HCT116 (cell line): ENCODE measurements at regions not wholly inside any gene's neighbourhood (a gene's known extent, or its start where the extent isn't known, plus 50 kb on each side); places are given as distances from the start of the nearest gene placed in this dataset.

Source experiments
- ATAC-seq: fragments of 200-7000 bp; cut with Tn5 transposase; 2 replicates; pipeline ENCODE4 v1.9.1; 2020; ENCODE audit warnings: mild to moderate bottlenecking, moderate library complexity
- BruUV-seq: library from RNA; stranded (reverse); fragments of 400-500 nt; replicated peaks from 2 replicates; lab custom pipeline; 2021; lab: Mats Ljungman, UMichigan
- CTCF ChIA-PET: fragments of 300-600 bp; sonication (Branson Sonifier 250); formaldehyde crosslinking; loops from one replicate; lab custom pipeline; 2021; ENCODE audit warnings: antibody characterized with exemption; lab: Charles Lee
- POLR2A ChIA-PET: fragments of 300-600, 350-600 bp; sonication (Branson Sonifier 250); formaldehyde crosslinking; loops from one replicate; lab custom pipeline; 2021; ENCODE audit warnings: antibody characterized with exemption; lab: Charles Lee
- RAD21 ChIA-PET, 2 experiments: fragments of 300-600 bp; sonication (Branson Sonifier 250); formaldehyde crosslinking; loops; one replicate each; lab custom pipeline; 2023; ENCODE audit warnings: low total read pairs in 2 of 2; ENCODE audit not compliant: uncharacterized antibody in 2 of 2, unreplicated experiment in 2 of 2, low non-redundant PET in 1 of 2; lab: Charles Lee
- DNase-seq: peaks from one replicate; pipeline ENCODE4 v3.0.0-alpha.2; 2010; ENCODE audit warnings: low read depth, low spot score
- H2AFZ ChIP-seq: fragments of 200-600 bp; shearing (Covaris generic), sonication (generic); 2 replicates; pipeline ENCODE4 v1.6.1; 2017; ENCODE audit warnings: low read depth, mixed run types, mixed read lengths, antibody characterized with exemption, low read length; ENCODE audit not compliant: poor library complexity, severe bottlenecking
- H3K27ac ChIP-seq: 2 replicates; pipeline ENCODE4 v1.5.1; 2012; ENCODE audit warnings: low read depth, low read length
- H3K27me3 ChIP-seq: fragments of 200-600 bp; sonication (generic); 2 replicates; pipeline ENCODE4 v1.6.1; 2016; ENCODE audit warnings: mixed run types, low read length, mixed read lengths; ENCODE audit not compliant: insufficient read depth
- H3K36me3 ChIP-seq, 2 experiments: fragments of 200-500 bp in 1 of 2; fragments of 200-600 bp in 1 of 2; sonication (Bioruptor generic) in 1 of 2; sonication (generic) in 1 of 2; 2 replicates each; pipeline versions ENCODE4 v1.5.1 to v1.6.1; 2014 to 2016; ENCODE audit warnings: low read length in 2 of 2, inconsistent platforms in 1 of 2, mixed read lengths in 1 of 2, mixed run types in 1 of 2; ENCODE audit not compliant: insufficient read depth in 2 of 2, control insufficient read depth in 1 of 2
- H3K4me1 ChIP-seq, 2 experiments: fragments of 200-600 bp in 1 of 2; sonication (generic) in 1 of 2; 2 replicates each; pipeline versions ENCODE4 v1.5.1 to v1.6.1; 2012 to 2017; ENCODE audit warnings: low read length in 2 of 2, inconsistent platforms in 1 of 2, mild to moderate bottlenecking in 1 of 2, mixed read lengths in 1 of 2, mixed run types in 1 of 2, moderate library complexity in 1 of 2; ENCODE audit not compliant: insufficient read depth in 2 of 2, control insufficient read depth in 1 of 2
- H3K4me2 ChIP-seq: fragments of 200-600 bp; sonication (generic); 2 replicates; pipeline ENCODE4 v1.6.1; 2017; ENCODE audit warnings: mixed run types, low read length, mixed read lengths
- H3K4me3 ChIP-seq, 2 experiments: fragments of 200-600 bp in 1 of 2; sonication (generic) in 1 of 2; replicated peaks in 1 of 2; 2 replicates each; pipeline ENCODE4 v1.5.1; 2011 to 2016; ENCODE audit warnings: low read length in 2 of 2, control low read depth in 1 of 2, low read depth in 1 of 2, mild to moderate bottlenecking in 1 of 2, mixed read lengths in 1 of 2, mixed run types in 1 of 2
- H3K79me2 ChIP-seq: fragments of 200-600 bp; sonication (generic); 2 replicates; pipeline ENCODE4 v1.6.1; 2017; ENCODE audit warnings: mild to moderate bottlenecking, mixed run types, low read length, moderate library complexity, mixed read lengths; ENCODE audit not compliant: insufficient read depth
- H3K9ac ChIP-seq: fragments of 200-600 bp; sonication (generic); 2 replicates; pipeline ENCODE4 v1.6.1; 2016; ENCODE audit warnings: low read length, mixed read lengths
- H3K9me2 ChIP-seq: fragments of 200-600 bp; sonication (generic), shearing (Covaris generic); 2 replicates; pipeline ENCODE4 v1.6.1; 2017; ENCODE audit warnings: mixed run types, mild to moderate bottlenecking, moderate library complexity; ENCODE audit not compliant: insufficient read depth
- H3K9me3 ChIP-seq, 2 experiments: fragments of 200-500 bp in 1 of 2; fragments of 200-600 bp in 1 of 2; sonication (Bioruptor generic) in 1 of 2; sonication (generic) in 1 of 2; 2 replicates each; pipeline ENCODE4 v1.6.1; 2014 to 2017; ENCODE audit warnings: low read length in 2 of 2, mixed read lengths in 2 of 2, inconsistent platforms in 1 of 2, low read depth in 1 of 2, mild to moderate bottlenecking in 1 of 2, mixed run types in 1 of 2, moderate library complexity in 1 of 2; ENCODE audit not compliant: control insufficient read depth in 1 of 2, insufficient read depth in 1 of 2
- H4K20me1 ChIP-seq: fragments of 200-600 bp; sonication (generic), shearing (Covaris generic); 2 replicates; pipeline ENCODE4 v1.6.1; 2017; ENCODE audit warnings: mixed run types, mild to moderate bottlenecking, moderate library complexity; ENCODE audit not compliant: insufficient read depth
- CEBPB ChIP-seq: IDR thresholded peaks from 2 replicates; pipeline ENCODE4 v1.6.1; 2012; ENCODE audit warnings: low read depth
- SP1 ChIP-seq: IDR thresholded peaks from 2 replicates; pipeline ENCODE4 v1.6.1; 2012; ENCODE audit warnings: low read depth
- ZFX ChIP-seq: fragments of 450-650 bp; IDR thresholded peaks from 2 replicates; pipeline ENCODE4 v1.6.1; 2017
- intact Hi-C: fragments of 100-400 bp; cut with micrococcal nuclease; formaldehyde crosslinking; loops from 2 replicates; pipeline ENCODE4 v1.10.0; 2022
- TF ChIP-seq, protein P1 (sequence below): IDR thresholded peaks from 2 replicates; pipeline ENCODE4 v1.6.1; 2011; ENCODE audit warnings: mild to moderate bottlenecking, low read length, moderate library complexity; ENCODE audit not compliant: insufficient replicate concordance; ENCODE audit errors: extremely low read depth
- TF ChIP-seq, protein P2 (sequence below), 3 experiments: fragments of 200-600 bp in 1 of 3; sonication (generic) in 1 of 3; IDR thresholded peaks in 2 of 3; conservative IDR thresholded peaks in 1 of 3; 2 replicates each; pipeline ENCODE4 v1.5.1; 2012 to 2017; ENCODE audit warnings: low read depth in 2 of 3, low read length in 2 of 3, antibody characterized with exemption in 1 of 3, borderline replicate concordance in 1 of 3, control low read depth in 1 of 3, mild to moderate bottlenecking in 1 of 3, mixed read lengths in 1 of 3, mixed run types in 1 of 3, moderate library complexity in 1 of 3; ENCODE audit not compliant: insufficient read depth in 1 of 3
- TF ChIP-seq, protein P3 (sequence below): IDR thresholded peaks from 2 replicates; pipeline ENCODE4 v1.6.1; 2012

DNA sequence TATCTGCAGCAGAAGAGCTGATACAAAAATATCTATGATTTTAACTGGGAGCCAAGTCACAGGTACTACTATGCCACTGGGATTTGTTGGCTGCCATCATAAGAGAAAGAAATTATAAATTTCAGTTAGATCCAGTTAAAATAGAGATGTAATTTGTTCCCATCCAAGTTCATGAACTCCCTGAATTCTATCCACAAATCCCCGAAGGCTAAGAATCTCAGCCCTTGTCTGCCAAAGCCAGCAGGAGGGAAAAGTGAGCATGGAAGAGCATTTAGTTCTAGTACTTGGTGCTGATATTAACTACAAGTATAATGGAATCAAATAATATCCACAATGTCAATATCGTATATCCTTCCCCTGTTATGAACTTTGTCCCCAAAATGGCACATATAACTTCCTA lies 801.1 kb upstream of the CXADR start:
- intact Hi-C loops = no loop called here
- H4K20me1 ChIP-seq = no peaks in the 10 kb centered on the region; the same call in 1 of the 2 replicates
- RAD21 ChIA-PET = no interaction called here

DNA sequence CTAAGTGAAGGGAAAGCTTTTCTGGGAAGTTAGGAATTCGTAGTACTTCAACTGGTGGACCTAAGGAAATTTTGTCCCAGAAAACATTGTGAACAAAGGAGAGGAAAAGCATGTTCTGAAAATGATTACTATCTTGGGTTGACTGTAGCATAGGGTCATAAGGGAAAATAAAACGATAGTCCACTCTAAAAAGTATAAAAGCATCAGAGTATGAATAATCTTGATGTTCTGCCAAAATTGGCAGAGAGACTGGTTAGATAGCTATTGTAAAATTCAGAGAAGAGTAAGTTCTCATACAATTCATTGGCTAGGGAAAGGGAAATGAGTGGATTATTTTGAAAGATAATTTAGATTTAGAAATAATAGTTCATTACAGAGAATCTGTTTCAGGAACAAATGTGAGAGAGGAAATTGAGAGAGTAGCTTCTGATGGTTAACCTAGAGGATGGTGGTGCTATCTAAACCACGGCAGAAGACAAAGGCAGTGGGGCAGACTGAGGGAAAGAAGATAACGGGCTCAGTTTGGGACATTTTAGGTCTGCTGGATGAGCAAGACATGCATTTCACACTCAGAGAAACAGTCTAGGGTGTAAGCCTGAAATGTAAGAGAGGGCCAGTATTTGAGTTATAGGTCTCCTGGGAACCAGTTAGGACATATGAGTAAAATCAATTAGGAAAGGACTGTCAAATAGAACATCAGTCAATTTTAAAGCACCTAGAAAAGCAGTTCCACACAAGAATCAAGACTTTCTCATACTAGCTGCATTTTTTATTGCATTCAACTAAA lies 799.3 kb upstream of the CXADR start:
- TF ChIP-seq CEBPB (no peak), SP1 (no peak), ZFX (no peak)
- TF ChIP-seq, protein P1, sequence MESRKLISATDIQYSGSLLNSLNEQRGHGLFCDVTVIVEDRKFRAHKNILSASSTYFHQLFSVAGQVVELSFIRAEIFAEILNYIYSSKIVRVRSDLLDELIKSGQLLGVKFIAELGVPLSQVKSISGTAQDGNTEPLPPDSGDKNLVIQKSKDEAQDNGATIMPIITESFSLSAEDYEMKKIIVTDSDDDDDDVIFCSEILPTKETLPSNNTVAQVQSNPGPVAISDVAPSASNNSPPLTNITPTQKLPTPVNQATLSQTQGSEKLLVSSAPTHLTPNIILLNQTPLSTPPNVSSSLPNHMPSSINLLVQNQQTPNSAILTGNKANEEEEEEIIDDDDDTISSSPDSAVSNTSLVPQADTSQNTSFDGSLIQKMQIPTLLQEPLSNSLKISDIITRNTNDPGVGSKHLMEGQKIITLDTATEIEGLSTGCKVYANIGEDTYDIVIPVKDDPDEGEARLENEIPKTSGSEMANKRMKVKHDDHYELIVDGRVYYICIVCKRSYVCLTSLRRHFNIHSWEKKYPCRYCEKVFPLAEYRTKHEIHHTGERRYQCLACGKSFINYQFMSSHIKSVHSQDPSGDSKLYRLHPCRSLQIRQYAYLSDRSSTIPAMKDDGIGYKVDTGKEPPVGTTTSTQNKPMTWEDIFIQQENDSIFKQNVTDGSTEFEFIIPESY = no peak
- TF ChIP-seq, protein P2, sequence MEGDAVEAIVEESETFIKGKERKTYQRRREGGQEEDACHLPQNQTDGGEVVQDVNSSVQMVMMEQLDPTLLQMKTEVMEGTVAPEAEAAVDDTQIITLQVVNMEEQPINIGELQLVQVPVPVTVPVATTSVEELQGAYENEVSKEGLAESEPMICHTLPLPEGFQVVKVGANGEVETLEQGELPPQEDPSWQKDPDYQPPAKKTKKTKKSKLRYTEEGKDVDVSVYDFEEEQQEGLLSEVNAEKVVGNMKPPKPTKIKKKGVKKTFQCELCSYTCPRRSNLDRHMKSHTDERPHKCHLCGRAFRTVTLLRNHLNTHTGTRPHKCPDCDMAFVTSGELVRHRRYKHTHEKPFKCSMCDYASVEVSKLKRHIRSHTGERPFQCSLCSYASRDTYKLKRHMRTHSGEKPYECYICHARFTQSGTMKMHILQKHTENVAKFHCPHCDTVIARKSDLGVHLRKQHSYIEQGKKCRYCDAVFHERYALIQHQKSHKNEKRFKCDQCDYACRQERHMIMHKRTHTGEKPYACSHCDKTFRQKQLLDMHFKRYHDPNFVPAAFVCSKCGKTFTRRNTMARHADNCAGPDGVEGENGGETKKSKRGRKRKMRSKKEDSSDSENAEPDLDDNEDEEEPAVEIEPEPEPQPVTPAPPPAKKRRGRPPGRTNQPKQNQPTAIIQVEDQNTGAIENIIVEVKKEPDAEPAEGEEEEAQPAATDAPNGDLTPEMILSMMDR (IDR thresholded peaks at IDR 0.05 in 2 of 3, conservative IDR thresholded peaks at IDR 0.05 in 1 of 3; ENCODE audit: borderline replicate concordance in 1 of 3, insufficient read depth in 1 of 3, low read depth in 2 of 3, low read length in 2 of 3) = no peak
- CTCF ChIA-PET = no interaction called here
- DNase-seq = no peak
- Histone ChIP-seq H3K27ac (no peak overlapping the region), H3K9me2 (no peaks in the 10 kb centered on the region), H4K20me1 (no peaks in the 10 kb centered on the region), H3K4me1 (no peaks in the 10 kb centered on the region), H3K4me3 (no peak overlapping the region), H2AFZ (no peak overlapping the region), H3K9ac (no peak overlapping the region), H3K79me2 (no peaks in the 10 kb centered on the region), H3K27me3 (no peaks in the 10 kb centered on the region), H3K4me2 (no peak overlapping the region), H3K9me3 (peaks cover 10% of the 10 kb centered on the region in 2 experiments; a peak in 2 of 4 replicates), H3K36me3 (no peaks in the 10 kb centered on the region)
- no peak for ATAC-seq
- POLR2A ChIA-PET = no interaction called here
- BruUV-seq = no TSS peak
- intact Hi-C loops = no loop called here
- RAD21 ChIA-PET = no interaction called here

More for the DNA sequence above, 801.1 kb upstream of the CXADR start:
- H3K79me2 ChIP-seq = no peaks in the 10 kb centered on the region
- no peak for DNase-seq
- POLR2A ChIA-PET = no interaction called here
- TF ChIP-seq, protein P3, sequence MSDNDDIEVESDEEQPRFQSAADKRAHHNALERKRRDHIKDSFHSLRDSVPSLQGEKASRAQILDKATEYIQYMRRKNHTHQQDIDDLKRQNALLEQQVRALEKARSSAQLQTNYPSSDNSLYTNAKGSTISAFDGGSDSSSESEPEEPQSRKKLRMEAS = no peak
- TF ChIP-seq, all 23 proteins: peak for 0
- Histone ChIP-seq H3K9me2 (no peaks in the 10 kb centered on the region), H3K9ac (no peak overlapping the region), H3K4me2 (no peak overlapping the region), H3K27me3 (no peaks in the 10 kb centered on the region), H3K27ac (no peak overlapping the region), H3K9me3 (peaks cover 13 to 16% of the 10 kb centered on the region in 2 experiments; a peak in 2 of 4 replicates), H3K36me3 (no peaks in the 10 kb centered on the region), H3K4me3 (no peak overlapping the region), H2AFZ (no peak overlapping the region), H3K4me1 (no peaks in the 10 kb centered on the region)
- no peak for ATAC-seq
- BruUV-seq = no TSS peak
- CTCF ChIA-PET = no interaction called here
